Smooth muscle cell (in vitro differentiated cells): ENCODE measurements at regions not wholly inside any gene's neighbourhood (a gene's known extent, or its start where the extent isn't known, plus 50 kb on each side); places are given as distances from the start of the nearest gene placed in this dataset.
A peak's percentile ranks its signal among the peaks of the same experiment; 100 is the strongest.

ENCODE experiments used
- DNase-seq: peaks from one replicate; lab custom pipeline; 2025; ENCODE audit not compliant: unreplicated experiment; lab: John Stamatoyannopoulos, UW
- H2AFZ ChIP-seq: fragments of 200-600 bp; sonication (generic); 2 replicates; pipeline ENCODE4 v1.6.0; 2016; ENCODE audit warnings: antibody characterized with exemption, low read depth, mild to moderate bottlenecking
- H3F3A ChIP-seq: fragments of 200-600 bp; sonication (generic); 2 replicates; pipeline ENCODE4 v1.6.0; 2017; ENCODE audit warnings: antibody characterized with exemption, low read depth
- H3K27ac ChIP-seq: fragments of 200-600 bp; sonication (generic); 2 replicates; pipeline ENCODE4 v1.5.1; 2016; ENCODE audit warnings: low read depth, mild to moderate bottlenecking
- H3K27me3 ChIP-seq: fragments of 200-600 bp; sonication (generic); 2 replicates; pipeline ENCODE4 v1.6.1; 2016; ENCODE audit warnings: low read depth, mild to moderate bottlenecking
- H3K36me3 ChIP-seq: fragments of 200-600 bp; sonication (generic); 2 replicates; pipeline ENCODE4 v1.5.1; 2016; ENCODE audit warnings: low read depth
- H3K4me1 ChIP-seq: fragments of 200-600 bp; sonication (generic); 2 replicates; pipeline ENCODE4 v1.5.1; 2016; ENCODE audit warnings: low read depth
- H3K4me2 ChIP-seq: fragments of 200-600 bp; sonication (generic); 2 replicates; pipeline ENCODE4 v1.6.0; 2016; ENCODE audit warnings: mild to moderate bottlenecking
- H3K4me3 ChIP-seq: fragments of 200-600 bp; sonication (generic); 2 replicates; pipeline ENCODE4 v1.5.1; 2016; ENCODE audit warnings: mild to moderate bottlenecking
- H3K79me2 ChIP-seq: fragments of 200-600 bp; sonication (generic); 2 replicates; pipeline ENCODE4 v1.6.0; 2016; ENCODE audit warnings: low read depth, mild to moderate bottlenecking
- H3K9ac ChIP-seq: fragments of 200-600 bp; sonication (generic); 2 replicates; pipeline ENCODE4 v1.6.0; 2016; ENCODE audit warnings: low read depth
- H3K9me3 ChIP-seq: fragments of 200-600 bp; sonication (generic); replicated peaks from 2 replicates; pipeline ENCODE4 v1.5.1; 2016; ENCODE audit warnings: low read depth
- H4K20me1 ChIP-seq: fragments of 200-600 bp; sonication (generic); 2 replicates; pipeline ENCODE4 v1.6.0; 2016; ENCODE audit warnings: low read depth
- CTCF ChIP-seq: fragments of 200-600 bp; sonication (generic); IDR thresholded peaks from 2 replicates; pipeline ENCODE4 v1.5.1; 2017; ENCODE audit warnings: borderline replicate concordance, mild to moderate bottlenecking, antibody characterized with exemption; ENCODE audit not compliant: insufficient read depth, poor library complexity, severe bottlenecking
- WGBS: methylation state at CpG from one replicate; pipeline ENCODE4 v1.1.7; 2016; ENCODE audit warnings: low lambda C conversion rate; 5-methylcytosine and 5-hydroxymethylcytosine counted together

GRCh38 chr4:125262502-125262901 lies 52.3 kb upstream of the FAT4 start:
- H3K27ac ChIP-seq, result no peak overlapping the region
- no peaks in the 10 kb centered on the region for H3K27me3 ChIP-seq
- H3K4me2 ChIP-seq, result no peak overlapping the region
- no peaks in the 10 kb centered on the region for H3K79me2 ChIP-seq
- no peak for TF ChIP-seq CTCF
- H3F3A ChIP-seq, result no peaks in the 10 kb centered on the region
- H3K9me3 ChIP-seq, result no peaks in the 10 kb centered on the region
- no peak overlapping the region for H3K9ac ChIP-seq
- H3K36me3 ChIP-seq, result no peaks in the 10 kb centered on the region
- peaks cover 5% of the 10 kb centered on the region for H3K4me1 ChIP-seq
- H4K20me1 ChIP-seq, result no peaks in the 10 kb centered on the region
- no peak for DNase-seq
- H3K4me3 ChIP-seq, result no peak overlapping the region
- H2AFZ ChIP-seq, result no peak overlapping the region

- 82% methylated on average over 2 of the region's 2 CpGs for WGBS
- no peak overlapping the region for H3K4me3 ChIP-seq
- H3K79me2 ChIP-seq, result no peaks in the 10 kb centered on the region
- H3K9ac ChIP-seq, result no peak overlapping the region
- no peaks in the 10 kb centered on the region for H3F3A ChIP-seq
- no peak for TF ChIP-seq CTCF
- H3K36me3 ChIP-seq, result no peaks in the 10 kb centered on the region
- H4K20me1 ChIP-seq, result no peaks in the 10 kb centered on the region
- H2AFZ ChIP-seq, result no peak overlapping the region
- no peaks in the 10 kb centered on the region for H3K27me3 ChIP-seq
- no peak overlapping the region for H3K4me2 ChIP-seq
- H3K9me3 ChIP-seq, result no peaks in the 10 kb centered on the region
- DNase-seq, result no peak
- H3K4me1 ChIP-seq, result peaks cover 1% of the 10 kb centered on the region
- no peak overlapping the region for H3K27ac ChIP-seq
Observed at GRCh38 chr4:125262079-125262478, 52.7 kb upstream of the FAT4 start.

- H3K9ac ChIP-seq, result no peak overlapping the region
- WGBS, result 92% methylated on average over 1 of the region's 1 CpG
- H2AFZ ChIP-seq, result no peak overlapping the region
- no peaks in the 10 kb centered on the region for H3K4me1 ChIP-seq
- no peak overlapping the region for H3K4me3 ChIP-seq
- no peak overlapping the region for H3K4me2 ChIP-seq
- H3K36me3 ChIP-seq, result no peaks in the 10 kb centered on the region
- no peaks in the 10 kb centered on the region for H3K27me3 ChIP-seq
- no peak for TF ChIP-seq CTCF
- H4K20me1 ChIP-seq, result no peaks in the 10 kb centered on the region
- H3K9me3 ChIP-seq, result no peaks in the 10 kb centered on the region
- no peaks in the 10 kb centered on the region for H3K79me2 ChIP-seq
- H3F3A ChIP-seq, result no peaks in the 10 kb centered on the region
- no peak for DNase-seq
- no peak overlapping the region for H3K27ac ChIP-seq
Observed at GRCh38 chr4:125254106-125254505, 60.6 kb upstream of the FAT4 start.

GRCh38 chr4:125244848-125245450 lies 69.8 kb upstream of the FAT4 start:
- H3K9me3 ChIP-seq, result no peaks in the 10 kb centered on the region
- DNase-seq, result no peak

More at GRCh38 chr4:125244848-125245450, 69.8 kb upstream of the FAT4 start:
- no peaks in the 10 kb centered on the region for H3K36me3 ChIP-seq
- no peaks in the 10 kb centered on the region for H3K27me3 ChIP-seq
- no peak overlapping the region for H3K27ac ChIP-seq
- no peaks in the 10 kb centered on the region for H3K79me2 ChIP-seq
- H3K4me1 ChIP-seq, result no peaks in the 10 kb centered on the region
- 45% methylated on average over 2 of the region's 2 CpGs for WGBS
- H3K9ac ChIP-seq, result no peak overlapping the region
- no peak overlapping the region for H3K4me2 ChIP-seq
- peak overlapping the region; percentile 26 for H2AFZ ChIP-seq
- TF ChIP-seq CTCF, result peak; percentile 61
- no peaks in the 10 kb centered on the region for H3F3A ChIP-seq
- no peaks in the 10 kb centered on the region for H4K20me1 ChIP-seq
- H3K4me3 ChIP-seq, result no peak overlapping the region
